NCI-H82 (cell line): ENCODE measurements at regions not wholly inside any gene's neighbourhood (a gene's known extent, or its start where the extent isn't known, plus 50 kb on each side); places are given as distances from the start of the nearest gene placed in this dataset.
"Not testable (repeated sequence)": the region's sequence is repeated elsewhere in the genome, so short reads cannot be mapped to it uniquely, and the experiment has no call there.

Source experiments
- DNase-seq: peaks from one replicate; lab custom pipeline; 2025; lab: John Stamatoyannopoulos, UW

GRCh38 chr5:44542470-44542869 lies 153.2 kb upstream of the FGF10 start:
- DNase-seq: no peak

GRCh38 chr5:44539602-44539919 lies 150.3 kb upstream of the FGF10 start:
- no peak for DNase-seq

GRCh38 chr5:44538797-44539601 lies 149.8 kb upstream of the FGF10 start:
- no peak for DNase-seq

DNA sequence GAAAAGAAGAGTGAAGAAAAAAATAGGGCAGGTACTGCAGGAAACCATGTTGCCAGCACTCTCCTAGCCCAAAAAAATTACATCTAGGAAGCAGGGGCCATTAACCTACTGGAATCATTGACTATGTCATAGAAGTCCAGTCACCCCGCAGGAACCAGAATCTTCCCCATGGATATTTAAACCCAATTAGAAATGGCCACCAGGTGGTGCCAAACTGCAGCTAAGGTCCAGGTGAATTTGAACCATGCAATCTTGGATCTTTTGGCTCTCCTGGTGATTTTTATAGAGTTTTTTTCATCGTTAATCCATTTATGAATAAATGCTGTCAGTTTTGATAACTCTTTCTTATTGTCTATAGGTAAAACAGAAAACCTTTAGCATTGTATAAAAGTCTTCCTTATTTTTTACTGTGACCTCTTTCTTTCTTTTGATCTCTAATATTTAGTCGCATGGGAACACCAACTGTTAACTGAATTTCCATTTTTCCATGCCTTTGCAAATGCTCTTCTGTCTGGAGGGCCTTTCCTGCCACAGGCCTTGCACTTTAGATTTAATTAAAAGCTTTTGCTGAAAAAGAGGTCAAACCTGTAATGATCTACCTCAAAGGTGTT lies 147.5 kb upstream of the FGF10 start:
- peak; percentile 56 for DNase-seq

DNA sequence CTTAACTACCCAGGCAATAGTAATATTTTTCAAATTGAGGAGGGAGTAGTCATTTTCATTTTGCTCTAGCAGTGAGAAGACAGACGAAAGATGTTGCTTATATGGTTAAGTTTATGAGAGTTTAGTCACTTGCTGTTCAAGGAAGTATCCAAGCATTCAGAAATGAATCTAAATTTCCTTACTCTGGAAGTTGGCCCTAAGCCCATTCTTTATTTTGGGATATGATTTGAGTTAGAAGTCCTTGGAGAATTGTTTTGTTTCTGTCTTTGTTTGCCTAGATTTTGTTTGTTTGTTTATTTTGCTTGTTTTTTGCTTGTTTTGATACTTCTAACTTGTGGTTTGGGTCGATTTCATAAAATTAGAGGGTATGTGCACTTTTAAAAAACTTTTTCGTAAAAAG lies 146.4 kb upstream of the FGF10 start:
- DNase-seq: no peak

- DNase-seq: no peak
These were observed 143.8 kb upstream of the FGF10 start for GRCh38 chr5:44532981-44533380.

DNA sequence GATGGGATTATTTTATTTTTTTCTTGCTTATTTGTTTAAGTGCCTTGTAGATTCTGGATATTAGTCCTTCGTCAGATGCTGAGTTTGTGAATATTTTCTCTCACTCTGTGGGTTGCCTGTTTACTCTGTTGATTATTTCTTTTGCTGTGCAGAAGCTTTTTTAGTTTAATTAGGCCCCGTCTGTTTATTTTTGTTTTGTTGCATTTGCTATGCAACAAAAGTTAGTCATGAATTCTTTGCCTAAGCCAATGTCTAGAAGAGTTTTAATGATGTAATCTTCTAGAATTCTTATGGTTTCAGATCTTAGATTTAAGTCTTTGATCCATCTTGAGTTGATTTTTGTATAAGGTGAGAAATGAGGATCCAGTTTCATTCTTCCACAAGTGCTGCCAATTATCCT lies 142.5 kb upstream of the FGF10 start:
- not testable (repeated sequence) for DNase-seq

DNA sequence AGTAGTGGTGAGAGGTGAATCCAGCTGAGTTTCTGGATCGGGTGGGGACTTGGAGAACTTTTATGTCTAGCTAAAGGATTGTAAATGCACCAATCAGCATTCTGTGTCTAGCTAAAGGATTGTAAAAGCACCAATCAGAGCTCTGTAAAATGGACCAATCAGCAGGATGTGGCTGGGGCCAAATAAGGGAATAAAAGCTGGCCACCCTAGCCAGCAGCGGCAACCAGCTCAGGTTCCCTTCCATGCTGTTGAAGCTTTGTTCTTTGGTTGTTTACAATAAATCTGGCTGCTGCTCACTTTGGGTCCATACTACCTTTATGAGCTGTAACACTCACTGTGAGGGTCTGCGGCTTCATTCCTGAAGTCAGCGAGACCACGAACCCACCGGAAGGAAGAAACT lies 141.6 kb upstream of the FGF10 start:
- DNase-seq: not testable (repeated sequence)

GRCh38 chr5:44511596-44511995 lies 122.4 kb upstream of the FGF10 start:
- peak; percentile 4 for DNase-seq

- DNase-seq: peak; percentile 88
These were observed 117.3 kb upstream of the FGF10 start for GRCh38 chr5:44506561-44506960.

GRCh38 chr5:44499381-44499780 lies 110.2 kb upstream of the FGF10 start:
- DNase-seq: peak; percentile 18

GRCh38 chr5:44497606-44498005 lies 108.4 kb upstream of the FGF10 start:
- DNase-seq: no peak

DNA sequence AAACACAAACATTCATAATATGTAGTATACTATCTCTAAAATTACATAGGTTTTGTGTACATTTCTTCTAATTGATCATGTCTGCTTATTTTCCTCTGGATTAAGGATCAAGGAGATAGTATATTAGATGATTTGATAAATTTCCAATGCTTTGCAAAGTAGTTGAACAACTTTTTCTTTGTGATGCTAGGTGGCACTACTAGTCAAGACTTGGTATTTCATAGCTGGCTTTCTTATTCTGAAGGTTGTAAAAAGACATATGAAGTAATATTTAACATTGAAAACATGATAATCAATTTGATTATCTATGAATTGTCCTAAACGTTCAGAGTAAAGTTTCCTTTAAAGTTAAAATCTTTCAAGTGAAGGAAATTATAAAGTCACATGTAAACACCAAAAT lies 106.1 kb upstream of the FGF10 start:
- DNase-seq: no peak

GRCh38 chr5:44489759-44490158 lies 100.5 kb upstream of the FGF10 start:
- DNase-seq: peak; percentile 80

DNA sequence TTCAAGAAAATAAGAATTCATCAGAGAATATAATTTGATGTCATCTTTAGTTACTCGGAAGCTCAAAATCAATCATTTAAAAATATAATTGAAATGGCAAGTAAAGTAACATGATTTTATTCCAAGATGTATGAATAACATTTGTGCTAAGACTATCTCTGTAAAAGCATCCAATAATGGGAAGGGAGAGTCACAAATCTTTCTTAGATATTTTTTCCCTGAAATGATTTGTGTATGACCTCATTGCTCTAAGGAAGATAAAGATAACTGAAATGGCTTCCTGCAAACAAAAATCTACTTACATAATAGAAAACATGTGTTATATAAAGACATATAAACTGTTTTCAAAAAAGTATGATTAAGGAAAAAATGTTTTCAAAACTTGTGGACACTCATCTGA lies 97.4 kb upstream of the FGF10 start:
- DNase-seq: no peak

GRCh38 chr5:44454002-44454401 lies 64.8 kb upstream of the FGF10 start:
- peak; percentile 2 for DNase-seq

GRCh38 chr5:44446399-44446798 lies 57.2 kb upstream of the FGF10 start:
- DNase-seq: no peak

GRCh38 chr5:44443172-44443571 lies 54.0 kb upstream of the FGF10 start:
- no peak for DNase-seq

DNA sequence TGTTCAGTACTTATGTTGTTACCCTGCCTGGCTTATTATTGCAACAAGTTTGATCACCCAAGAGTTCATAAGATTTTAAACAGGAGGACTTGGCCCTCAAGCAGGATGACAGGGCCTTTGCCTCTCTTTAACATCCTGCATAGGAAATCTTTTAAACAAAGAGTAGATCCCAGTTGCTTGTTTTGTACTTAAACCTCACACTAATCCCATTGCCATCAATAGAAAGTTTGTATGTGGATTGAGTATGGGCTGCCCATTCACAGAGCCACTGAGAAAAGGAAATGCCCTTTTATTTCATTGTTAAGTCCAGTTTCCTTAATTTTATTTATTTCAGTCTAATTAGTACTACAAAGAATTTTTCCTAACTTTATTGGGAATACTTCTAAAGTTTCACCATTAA lies 52.2 kb upstream of the FGF10 start:
- DNase-seq: no peak

DNA sequence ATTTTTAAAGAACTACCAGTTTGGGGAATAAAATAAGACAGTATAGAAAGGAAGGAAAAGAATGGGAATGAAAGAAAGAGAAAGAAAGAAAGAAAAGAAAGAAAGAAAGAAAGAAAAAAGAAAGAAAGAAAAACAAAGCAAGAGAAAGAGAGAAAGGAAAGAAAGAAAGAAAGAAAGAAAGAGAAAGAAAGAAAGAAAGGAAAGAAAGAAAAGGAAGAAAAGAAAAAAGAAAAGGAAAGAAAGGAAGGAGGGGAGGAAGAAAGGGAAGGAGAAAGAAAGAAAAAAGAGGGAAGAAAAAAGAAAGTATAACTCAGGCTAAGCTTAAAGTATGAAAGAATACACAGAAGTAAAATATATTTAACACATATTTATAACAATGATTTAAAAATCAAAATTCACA lies 51.0 kb upstream of the FGF10 start:
- no peak for DNase-seq
